ENCODE measurements at regions not wholly inside any gene's neighbourhood (a gene's known extent, or its start where the extent isn't known, plus 50 kb on each side); places are given as distances from the start of the nearest gene placed in this dataset.

DNA sequence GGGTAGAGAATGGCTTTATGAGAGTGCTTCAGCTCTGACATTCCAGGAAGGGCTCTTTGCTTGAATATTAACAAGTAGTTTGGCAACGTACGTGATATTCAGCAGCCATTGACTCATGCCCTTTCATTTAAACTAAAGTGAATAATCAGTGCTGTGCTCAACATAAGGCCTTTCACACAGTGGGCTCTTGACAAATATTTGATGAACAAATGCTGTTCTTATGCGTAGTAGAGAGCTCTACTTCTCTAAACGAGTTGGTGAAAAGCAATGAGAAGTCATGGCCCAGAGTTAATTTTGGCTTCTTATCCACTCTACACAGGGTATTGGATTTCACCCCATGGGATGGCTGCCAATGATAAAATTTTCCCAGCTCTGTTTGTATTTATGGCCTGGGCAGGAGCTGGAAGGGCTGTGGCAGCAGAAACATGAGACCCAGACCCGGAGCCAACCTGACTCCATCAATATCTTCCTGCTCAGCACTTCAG lies 338.9 kb downstream of the CCDC85A start:
- TF ChIP-seq POLR2A (IDR thresholded peaks at IDR 0.05; ENCODE audit: low read depth, low read length): no peak
- no peak for TF ChIP-seq MAX (IDR thresholded peaks at IDR 0.05; ENCODE audit: insufficient read depth, insufficient read length)
- TF ChIP-seq CTCF (IDR thresholded peaks at IDR 0.05; ENCODE audit: extremely low read depth in 1 of 2, insufficient read depth in 1 of 2, low read depth in 1 of 2, low read length in 2 of 2): no peak
- TF ChIP-seq EZH2 (IDR thresholded peaks at IDR 0.05; ENCODE audit: borderline replicate concordance, low read depth, low read length, severe bottlenecking): no peak

Data from endothelial cell of umbilical vein (primary cell).